ENCODE measurements at regions not wholly inside any gene's neighbourhood (a gene's known extent, or its start where the extent isn't known, plus 50 kb on each side); places are given as distances from the start of the nearest gene placed in this dataset.

DNA sequence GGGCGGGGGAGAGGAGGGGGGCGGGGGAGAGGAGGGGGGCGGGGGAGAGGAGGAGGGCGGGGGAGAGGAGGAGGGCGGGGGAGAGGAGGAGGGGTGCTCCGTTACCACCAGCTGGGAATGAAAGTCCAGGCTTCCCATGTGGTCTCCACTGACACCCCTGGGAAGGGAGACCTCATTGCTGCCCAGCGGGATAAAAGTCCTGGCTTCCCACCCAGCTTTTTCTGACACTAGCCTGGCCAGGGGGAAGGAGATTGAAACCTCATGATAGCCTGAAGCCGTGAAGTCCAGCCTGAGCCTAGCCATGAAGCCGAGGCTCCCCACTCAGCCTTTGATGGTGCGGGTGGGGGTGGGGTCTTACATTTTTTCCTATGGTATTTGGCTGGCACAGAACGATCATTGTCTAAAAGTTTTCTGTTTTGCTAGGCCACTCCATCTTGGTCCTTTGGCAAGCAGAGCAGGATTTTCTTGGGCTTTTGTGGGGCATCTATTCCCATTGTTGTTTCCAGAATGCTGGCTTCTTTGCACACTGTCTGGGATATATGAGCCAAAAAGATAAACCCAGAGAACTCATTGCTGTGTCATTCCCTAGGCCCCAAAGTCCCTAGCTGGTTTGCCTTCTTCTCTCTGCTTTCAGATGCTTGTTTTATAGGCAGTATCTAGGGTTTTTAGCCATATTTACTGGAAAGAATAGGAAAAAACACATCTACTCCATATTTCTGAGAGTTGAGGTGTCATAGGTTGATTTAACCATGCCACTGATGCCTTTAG, 65.3 kb upstream of the SMOX start:
- no peaks in the 10 kb centered on the region for H3K27me3 ChIP-seq (ENCODE audit: insufficient read depth, low read length, poor library complexity, severe bottlenecking)
- H2AFZ ChIP-seq (ENCODE audit: low read length) = peak overlapping the region; percentile 24; the same call in 1 of the 2 replicates
- H3K36me3 ChIP-seq (ENCODE audit: insufficient read depth, low read length) = no peaks in the 10 kb centered on the region
- no peaks in the 10 kb centered on the region for H3K79me2 ChIP-seq (ENCODE audit: insufficient read depth, low read length)
- peak overlapping the region; percentile 50 for H3K4me3 ChIP-seq (ENCODE audit: low read length, poor library complexity, severe bottlenecking)
- H3F3A ChIP-seq (ENCODE audit: low read depth) = no peaks in the 10 kb centered on the region
- H3K4me1 ChIP-seq (ENCODE audit: insufficient read depth, low read length, poor library complexity, severe bottlenecking) = peaks cover 44% of the 10 kb centered on the region
- peak overlapping the region; percentile 60 for H3K4me2 ChIP-seq (ENCODE audit: low read depth, low read length, poor library complexity, severe bottlenecking)
- TF ChIP-seq, protein P1, sequence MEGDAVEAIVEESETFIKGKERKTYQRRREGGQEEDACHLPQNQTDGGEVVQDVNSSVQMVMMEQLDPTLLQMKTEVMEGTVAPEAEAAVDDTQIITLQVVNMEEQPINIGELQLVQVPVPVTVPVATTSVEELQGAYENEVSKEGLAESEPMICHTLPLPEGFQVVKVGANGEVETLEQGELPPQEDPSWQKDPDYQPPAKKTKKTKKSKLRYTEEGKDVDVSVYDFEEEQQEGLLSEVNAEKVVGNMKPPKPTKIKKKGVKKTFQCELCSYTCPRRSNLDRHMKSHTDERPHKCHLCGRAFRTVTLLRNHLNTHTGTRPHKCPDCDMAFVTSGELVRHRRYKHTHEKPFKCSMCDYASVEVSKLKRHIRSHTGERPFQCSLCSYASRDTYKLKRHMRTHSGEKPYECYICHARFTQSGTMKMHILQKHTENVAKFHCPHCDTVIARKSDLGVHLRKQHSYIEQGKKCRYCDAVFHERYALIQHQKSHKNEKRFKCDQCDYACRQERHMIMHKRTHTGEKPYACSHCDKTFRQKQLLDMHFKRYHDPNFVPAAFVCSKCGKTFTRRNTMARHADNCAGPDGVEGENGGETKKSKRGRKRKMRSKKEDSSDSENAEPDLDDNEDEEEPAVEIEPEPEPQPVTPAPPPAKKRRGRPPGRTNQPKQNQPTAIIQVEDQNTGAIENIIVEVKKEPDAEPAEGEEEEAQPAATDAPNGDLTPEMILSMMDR (conservative IDR thresholded peaks at IDR 0.05; ENCODE audit: low read length) = no peak
- TF ChIP-seq EZH2phosphoT487 (IDR thresholded peaks at IDR 0.05; ENCODE audit: borderline replicate concordance) = no peak
- no peaks in the 10 kb centered on the region for H3K9me3 ChIP-seq (ENCODE audit: insufficient read depth, low read depth, low read length)
- H4K20me1 ChIP-seq (ENCODE audit: insufficient read depth, low read length, poor library complexity, severe bottlenecking) = no peaks in the 10 kb centered on the region
- peak overlapping the region; percentile 66 for H3K9ac ChIP-seq (ENCODE audit: low read depth, low read length, poor library complexity, severe bottlenecking)
- H3K9me2 ChIP-seq (replicated peaks; ENCODE audit: low read depth, low read length) = no peaks in the 10 kb centered on the region

DNA sequence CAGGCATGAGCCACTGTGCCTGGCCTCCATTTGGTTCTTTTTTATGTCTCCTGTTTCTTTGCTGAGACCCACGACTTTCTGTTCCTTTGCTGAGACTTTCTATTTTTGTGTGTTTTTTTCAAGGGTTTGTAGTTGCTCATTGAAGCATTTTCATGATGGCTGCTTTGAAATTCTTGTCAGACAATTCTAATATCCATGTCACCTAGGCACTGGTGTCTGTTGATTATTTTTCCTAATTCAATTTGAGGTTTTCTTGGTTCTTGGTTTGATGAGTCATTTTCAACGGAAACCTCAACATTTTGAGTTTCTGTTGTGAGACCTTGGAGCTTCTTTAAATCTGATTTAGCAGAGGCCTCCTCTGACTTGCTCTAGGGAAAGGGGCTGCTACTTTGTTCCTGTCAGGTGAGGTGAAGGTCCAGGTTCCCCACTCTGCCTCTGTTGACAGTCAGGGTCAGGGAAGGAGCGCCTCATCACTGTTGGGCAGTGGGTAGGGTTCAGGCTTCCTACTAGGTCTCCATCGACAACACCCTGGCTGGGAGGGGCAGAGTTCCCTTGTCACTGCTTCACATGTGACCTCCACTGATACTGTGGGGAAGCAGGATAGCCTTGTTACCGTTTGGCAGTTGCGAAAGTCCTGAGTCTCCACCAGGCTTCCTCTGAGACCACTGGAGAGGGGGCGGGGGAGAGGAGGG, 66.1 kb upstream of the SMOX start:
- no peak for TF ChIP-seq EZH2phosphoT487 (IDR thresholded peaks at IDR 0.05; ENCODE audit: borderline replicate concordance)
- Histone ChIP-seq H4K20me1 (ENCODE audit: insufficient read depth, low read length, poor library complexity, severe bottlenecking) (no peaks in the 10 kb centered on the region), H3K4me2 (ENCODE audit: low read depth, low read length, poor library complexity, severe bottlenecking) (peak overlapping the region; percentile 88), H3K79me2 (ENCODE audit: insufficient read depth, low read length) (no peaks in the 10 kb centered on the region), H3K27me3 (ENCODE audit: insufficient read depth, low read length, poor library complexity, severe bottlenecking) (no peaks in the 10 kb centered on the region), H3K4me3 (ENCODE audit: low read length, poor library complexity, severe bottlenecking) (peak overlapping the region; percentile 67), H3K4me1 (ENCODE audit: insufficient read depth, low read length, poor library complexity, severe bottlenecking) (peaks cover 50% of the 10 kb centered on the region), H2AFZ (ENCODE audit: low read length) (peak overlapping the region; percentile 35; the same call in 1 of the 2 replicates), H3K9me3 (ENCODE audit: insufficient read depth, low read depth, low read length) (no peaks in the 10 kb centered on the region), H3F3A (ENCODE audit: low read depth) (no peaks in the 10 kb centered on the region), H3K36me3 (ENCODE audit: insufficient read depth, low read length) (no peaks in the 10 kb centered on the region), H3K9ac (ENCODE audit: low read depth, low read length, poor library complexity, severe bottlenecking) (peak overlapping the region; percentile 59), H3K9me2 (replicated peaks; ENCODE audit: low read depth, low read length) (no peaks in the 10 kb centered on the region)

DNA sequence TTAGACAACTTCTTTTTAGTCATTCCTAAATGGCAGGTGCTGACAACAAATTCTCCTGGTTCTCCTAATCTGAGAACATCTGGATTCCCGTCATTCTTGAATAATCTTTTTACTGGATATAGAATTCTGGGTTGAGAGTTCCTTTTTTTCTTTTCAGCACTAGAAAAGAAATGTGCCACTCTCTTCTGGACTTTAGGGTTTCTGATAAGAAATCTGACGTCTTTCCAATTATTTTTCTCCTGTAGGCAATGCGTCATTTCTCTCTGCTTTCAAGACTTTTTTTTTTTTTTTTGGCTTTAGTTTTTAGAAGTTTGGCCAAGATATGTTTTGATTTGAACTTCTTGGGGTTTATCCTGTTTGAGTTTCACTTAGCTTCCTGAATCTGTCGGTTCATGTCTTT, 66.1 kb upstream of the RNF24 start:
- Histone ChIP-seq H3K4me2 (ENCODE audit: low read depth, low read length, poor library complexity, severe bottlenecking) (no peak overlapping the region), H2AFZ (ENCODE audit: low read length) (no peak overlapping the region; the same call in 1 of the 2 replicates)
- no peak for TF ChIP-seq EZH2phosphoT487 (IDR thresholded peaks at IDR 0.05; ENCODE audit: borderline replicate concordance)
- TF ChIP-seq, protein P1 (conservative IDR thresholded peaks at IDR 0.05; ENCODE audit: low read length) = no peak

More for the DNA sequence above, 66.1 kb upstream of the RNF24 start:
- Histone ChIP-seq H4K20me1 (ENCODE audit: insufficient read depth, low read length, poor library complexity, severe bottlenecking) (no peaks in the 10 kb centered on the region), H3K79me2 (ENCODE audit: insufficient read depth, low read length) (no peaks in the 10 kb centered on the region), H3K4me3 (ENCODE audit: low read length, poor library complexity, severe bottlenecking) (no peak overlapping the region), H3K4me1 (ENCODE audit: insufficient read depth, low read length, poor library complexity, severe bottlenecking) (peaks cover 50% of the 10 kb centered on the region), H3F3A (ENCODE audit: low read depth) (no peaks in the 10 kb centered on the region), H3K9ac (ENCODE audit: low read depth, low read length, poor library complexity, severe bottlenecking) (peak overlapping the region; percentile 59), H3K9me3 (ENCODE audit: insufficient read depth, low read depth, low read length) (no peaks in the 10 kb centered on the region), H3K36me3 (ENCODE audit: insufficient read depth, low read length) (no peaks in the 10 kb centered on the region), H3K9me2 (replicated peaks; ENCODE audit: low read depth, low read length) (no peaks in the 10 kb centered on the region), H3K27me3 (ENCODE audit: insufficient read depth, low read length, poor library complexity, severe bottlenecking) (no peaks in the 10 kb centered on the region)
